HUES64 (cell line): ENCODE measurements at regions not wholly inside any gene's neighbourhood (a gene's known extent, or its start where the extent isn't known, plus 50 kb on each side); places are given as distances from the start of the nearest gene placed in this dataset.

Source experiments
- H3K27ac ChIP-seq: 2 replicates; pipeline ENCODE4 v1.7.0; 2013; ENCODE audit warnings: low read depth, low read length, inconsistent platforms
- H3K27me3 ChIP-seq: 2 replicates; pipeline ENCODE4 v1.6.1; 2013; ENCODE audit warnings: mild to moderate bottlenecking, low read length; ENCODE audit not compliant: insufficient read depth
- H3K36me3 ChIP-seq: 2 replicates; pipeline ENCODE4 v1.6.1; 2013; ENCODE audit warnings: mild to moderate bottlenecking, low read length; ENCODE audit not compliant: insufficient read depth
- H3K4me1 ChIP-seq: 2 replicates; pipeline ENCODE4 v1.6.1; 2013; ENCODE audit warnings: mild to moderate bottlenecking, low read length, moderate library complexity; ENCODE audit not compliant: insufficient read depth
- H3K4me3 ChIP-seq: 2 replicates; pipeline ENCODE4 v1.5.1; 2013; ENCODE audit warnings: mild to moderate bottlenecking, low read length, moderate library complexity
- H3K9ac ChIP-seq: 2 replicates; pipeline ENCODE4 v1.6.1; 2013; ENCODE audit warnings: mild to moderate bottlenecking, low read depth, low read length
- H3K9me3 ChIP-seq: 2 replicates; pipeline ENCODE4 v1.6.1; 2013; ENCODE audit warnings: low read depth, low read length; ENCODE audit not compliant: insufficient read depth
- WGBS: fragments of 150-250, 120-280 bp; methylation state at CpG from one replicate; pipeline ENCODE4 v1.1.7; 2013; ENCODE audit warnings: missing lambda C conversion rate; 5-methylcytosine and 5-hydroxymethylcytosine counted together

DNA sequence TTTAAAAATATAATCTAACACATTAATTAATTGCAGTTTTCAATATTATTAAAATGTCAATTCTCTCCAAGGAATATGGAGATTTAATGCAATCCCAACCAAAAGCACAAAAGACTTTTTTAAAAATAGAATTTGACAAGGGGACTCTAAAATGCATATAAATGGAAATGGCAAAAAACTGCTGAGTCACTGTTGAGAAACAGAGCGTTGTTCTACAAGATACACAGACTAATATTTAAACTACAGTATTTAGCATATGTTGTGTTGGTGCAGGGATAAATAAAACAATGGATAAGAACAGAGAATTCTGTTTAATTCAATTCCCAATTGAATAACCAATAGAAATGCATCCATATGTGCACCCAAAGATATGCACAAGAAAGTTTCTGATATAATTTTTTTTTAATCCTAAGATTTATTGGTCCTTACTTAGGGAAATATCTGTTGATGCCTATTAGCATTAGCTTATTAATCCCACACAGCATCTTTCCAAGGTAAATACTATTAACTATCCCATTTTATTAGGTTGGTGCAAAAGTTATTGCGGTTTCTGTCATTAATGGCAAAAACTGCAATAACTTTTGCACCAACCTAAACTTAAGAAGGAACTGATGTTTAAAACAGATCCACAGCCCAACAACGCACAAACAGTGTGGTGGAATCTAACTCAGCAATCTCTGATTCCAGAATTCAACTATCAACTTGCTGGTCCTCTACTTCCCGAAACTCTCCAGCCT, 86.8 kb upstream of the VEGFC start:
- 92% methylated on average over 4 of the region's 4 CpGs for WGBS
- Histone ChIP-seq H3K27ac (no peak overlapping the region), H3K9ac (no peak overlapping the region), H3K36me3 (no peaks in the 10 kb centered on the region), H3K4me1 (no peaks in the 10 kb centered on the region), H3K4me3 (no peak overlapping the region), H3K9me3 (no peaks in the 10 kb centered on the region), H3K27me3 (no peaks in the 10 kb centered on the region)

DNA sequence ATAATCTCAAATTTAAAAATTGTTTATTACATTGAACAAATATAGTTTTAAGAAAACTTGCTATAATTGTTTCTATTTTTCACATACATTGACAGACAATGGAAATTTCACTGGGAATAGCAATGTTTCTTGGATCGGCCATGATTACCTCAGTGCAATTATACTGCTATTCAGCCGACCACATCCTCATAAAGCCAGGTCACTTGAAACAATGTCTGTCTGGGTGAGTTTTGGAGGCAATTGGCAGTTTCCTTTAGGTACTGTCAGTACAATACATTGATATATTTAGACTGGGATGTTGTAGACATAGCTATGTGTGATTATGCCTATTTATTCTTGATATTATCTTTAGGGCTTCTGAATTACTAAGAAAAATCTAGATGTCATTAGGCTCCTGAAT, 89.5 kb upstream of the VEGFC start:
- 96% methylated on average over 2 of the region's 2 CpGs for WGBS
- Histone ChIP-seq H3K27me3 (no peaks in the 10 kb centered on the region), H3K36me3 (no peaks in the 10 kb centered on the region), H3K4me1 (no peaks in the 10 kb centered on the region), H3K9ac (no peak overlapping the region), H3K27ac (no peak overlapping the region), H3K9me3 (no peaks in the 10 kb centered on the region), H3K4me3 (no peak overlapping the region)

DNA sequence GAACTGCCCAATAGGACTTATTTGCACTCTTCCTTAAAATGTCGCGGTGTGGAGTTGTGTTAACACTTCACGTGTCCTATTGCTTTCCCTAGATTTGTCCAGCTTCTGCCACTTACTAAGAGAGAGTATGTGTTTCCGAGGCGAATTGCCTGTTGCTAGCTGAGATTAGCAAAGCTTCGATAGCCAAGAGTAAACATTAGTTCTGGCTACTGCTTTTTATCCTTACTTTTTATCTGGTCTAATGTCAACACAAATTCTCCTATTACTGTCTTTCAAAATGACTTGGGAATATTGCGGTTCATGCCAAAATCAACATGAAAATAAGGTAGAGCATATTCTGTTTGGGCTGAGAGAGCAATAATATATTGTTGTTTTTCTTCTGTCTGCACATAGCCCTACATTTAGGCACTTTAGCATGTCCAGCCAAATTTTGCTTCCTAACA, 90.4 kb upstream of the VEGFC start:
- Histone ChIP-seq H3K27me3 (no peaks in the 10 kb centered on the region), H3K9ac (no peak overlapping the region), H3K4me1 (no peaks in the 10 kb centered on the region), H3K4me3 (no peak overlapping the region), H3K36me3 (no peaks in the 10 kb centered on the region), H3K9me3 (no peaks in the 10 kb centered on the region), H3K27ac (no peak overlapping the region)
- WGBS: 92% methylated on average over 7 of the region's 7 CpGs

DNA sequence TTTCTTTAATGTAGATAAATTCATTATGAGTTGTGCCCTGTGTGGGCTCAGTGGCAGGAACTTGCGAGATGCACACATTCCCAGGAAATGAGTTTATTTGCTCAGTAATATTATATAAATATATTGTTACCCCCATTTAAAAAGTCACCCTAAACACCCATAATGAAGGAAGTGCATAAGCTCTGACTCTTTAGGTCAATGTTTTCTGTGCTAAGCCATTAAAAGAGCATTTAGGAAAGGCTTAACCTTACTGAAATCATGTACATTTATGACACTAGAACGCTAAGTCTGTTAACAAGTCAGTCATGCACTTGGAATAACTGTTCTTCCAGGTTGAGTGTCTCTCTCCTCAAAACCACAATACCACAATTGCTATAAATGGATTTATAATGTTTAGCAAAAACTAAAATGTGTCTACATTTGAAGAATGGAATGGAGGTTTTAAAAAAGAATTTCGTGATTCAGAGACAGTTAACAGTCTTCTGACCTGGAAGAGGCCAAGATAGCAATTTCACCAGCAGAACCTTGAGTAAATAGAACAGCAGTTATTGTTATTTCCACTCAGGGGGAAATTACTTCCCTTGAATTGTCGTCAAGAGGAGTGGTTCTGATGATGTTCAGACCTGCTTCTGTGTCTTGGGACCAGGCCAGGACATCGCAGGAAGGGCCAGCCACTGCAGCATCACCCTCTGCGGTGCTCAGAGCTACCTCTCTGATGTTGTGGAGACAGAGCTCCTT, 91.1 kb upstream of the VEGFC start:
- no peaks in the 10 kb centered on the region for H3K4me1 ChIP-seq
- no peak overlapping the region for H3K27ac ChIP-seq
- no peak overlapping the region for H3K4me3 ChIP-seq
- no peaks in the 10 kb centered on the region for H3K27me3 ChIP-seq
- 93% methylated on average over 5 of the region's 6 CpGs for WGBS
- no peaks in the 10 kb centered on the region for H3K36me3 ChIP-seq
- no peaks in the 10 kb centered on the region for H3K9me3 ChIP-seq
- no peak overlapping the region for H3K9ac ChIP-seq

DNA sequence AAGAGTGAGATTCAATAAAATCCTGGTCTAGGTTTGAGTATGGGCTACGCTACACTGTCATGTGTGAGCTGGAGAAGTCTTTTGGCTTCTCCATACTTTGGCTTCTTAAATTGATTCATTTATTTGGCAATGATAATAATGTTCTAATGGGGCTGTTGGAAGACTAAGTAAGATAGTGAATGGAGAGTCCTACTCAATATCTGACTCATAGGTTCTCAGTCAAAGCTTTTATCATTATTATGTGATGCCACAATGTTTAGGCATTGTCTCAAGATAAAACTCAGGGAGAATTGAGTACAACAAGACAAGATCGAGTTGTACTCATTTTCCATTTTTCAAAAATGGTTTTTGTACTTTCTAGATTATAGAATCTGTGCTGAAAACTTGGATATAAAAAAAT, 92.5 kb upstream of the VEGFC start:
- Histone ChIP-seq H3K27ac (no peak overlapping the region), H3K36me3 (no peaks in the 10 kb centered on the region)
- WGBS: 95% methylated on average over 1 of the region's 2 CpGs

DNA sequence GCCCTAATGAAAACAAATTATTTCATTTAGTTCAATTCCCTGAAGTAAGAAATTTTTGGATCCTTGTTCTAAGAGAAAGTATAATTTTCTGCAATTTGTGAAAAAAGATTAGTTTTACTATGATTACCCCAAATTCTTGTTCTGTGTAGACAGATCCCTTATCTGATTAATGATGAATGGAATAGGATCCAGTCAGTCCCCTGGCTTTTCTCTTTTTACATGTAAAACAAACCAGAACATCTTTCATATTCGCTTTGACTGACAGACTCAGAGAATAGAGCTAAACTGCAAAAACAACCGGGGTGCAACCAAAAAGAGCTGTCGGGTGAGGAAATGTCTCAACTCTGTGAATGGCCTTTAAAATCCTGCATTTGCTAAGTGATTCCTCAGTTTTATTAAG, 93.4 kb upstream of the VEGFC start:
- Histone ChIP-seq H3K4me3 (no peak overlapping the region), H3K27me3 (no peaks in the 10 kb centered on the region), H3K9ac (no peak overlapping the region), H3K4me1 (no peaks in the 10 kb centered on the region), H3K36me3 (no peaks in the 10 kb centered on the region), H3K27ac (no peak overlapping the region), H3K9me3 (no peaks in the 10 kb centered on the region)
- 90% methylated on average over 3 of the region's 3 CpGs for WGBS

More for the DNA sequence above, 92.5 kb upstream of the VEGFC start:
- no peak overlapping the region for H3K9ac ChIP-seq
- H3K4me3 ChIP-seq: no peak overlapping the region
- H3K9me3 ChIP-seq: no peaks in the 10 kb centered on the region
- no peaks in the 10 kb centered on the region for H3K4me1 ChIP-seq
- H3K27me3 ChIP-seq: no peaks in the 10 kb centered on the region

DNA sequence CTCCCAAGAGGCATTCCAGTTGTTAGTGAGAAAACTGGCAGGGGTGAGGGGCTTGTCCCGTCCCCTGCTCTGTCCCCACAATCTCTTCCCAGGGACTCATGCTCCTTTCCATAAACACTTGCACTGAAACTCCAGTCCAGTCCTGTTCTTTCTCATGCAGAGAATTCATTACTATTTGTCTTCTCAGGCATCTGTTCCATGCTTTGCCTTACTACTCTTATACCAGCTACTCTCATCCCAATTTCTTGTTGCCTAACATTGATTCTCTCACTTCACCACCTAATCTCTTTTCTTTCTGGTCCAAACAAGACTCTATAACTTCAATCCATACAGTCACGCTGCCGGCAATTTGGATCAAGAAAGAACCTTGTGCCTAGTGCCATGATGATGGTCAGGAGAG, 97.1 kb upstream of the VEGFC start:
- Histone ChIP-seq H3K27me3 (no peaks in the 10 kb centered on the region), H3K27ac (no peak overlapping the region), H3K9ac (no peak overlapping the region), H3K9me3 (no peaks in the 10 kb centered on the region), H3K36me3 (no peaks in the 10 kb centered on the region), H3K4me1 (no peaks in the 10 kb centered on the region), H3K4me3 (no peak overlapping the region)
- WGBS: 90% methylated on average over 3 of the region's 3 CpGs

DNA sequence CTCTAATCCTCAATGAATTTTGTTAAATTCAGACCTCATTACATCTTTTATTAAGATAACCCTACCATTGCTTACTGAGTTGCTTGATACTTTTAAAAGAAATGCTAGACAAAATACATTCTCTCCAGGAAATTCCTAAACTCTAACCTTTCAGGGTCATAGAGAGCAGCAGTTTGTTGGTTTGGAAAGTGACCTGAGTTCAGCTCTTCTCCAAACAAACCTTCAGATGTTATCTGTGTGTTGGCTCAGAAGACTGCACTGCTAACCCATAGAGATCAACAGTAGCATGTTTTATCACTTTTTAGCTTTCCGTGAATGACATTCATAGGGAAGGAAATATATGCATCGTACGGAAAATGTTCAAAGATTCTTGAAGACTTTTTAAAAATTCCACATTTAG, 101.8 kb upstream of the VEGFC start:
- no peaks in the 10 kb centered on the region for H3K9me3 ChIP-seq
- H3K9ac ChIP-seq: no peak overlapping the region
- H3K4me1 ChIP-seq: no peaks in the 10 kb centered on the region
- H3K27me3 ChIP-seq: no peaks in the 10 kb centered on the region
- 96% methylated on average over 3 of the region's 3 CpGs for WGBS
- no peaks in the 10 kb centered on the region for H3K36me3 ChIP-seq
- no peak overlapping the region for H3K27ac ChIP-seq
- H3K4me3 ChIP-seq: no peak overlapping the region

DNA sequence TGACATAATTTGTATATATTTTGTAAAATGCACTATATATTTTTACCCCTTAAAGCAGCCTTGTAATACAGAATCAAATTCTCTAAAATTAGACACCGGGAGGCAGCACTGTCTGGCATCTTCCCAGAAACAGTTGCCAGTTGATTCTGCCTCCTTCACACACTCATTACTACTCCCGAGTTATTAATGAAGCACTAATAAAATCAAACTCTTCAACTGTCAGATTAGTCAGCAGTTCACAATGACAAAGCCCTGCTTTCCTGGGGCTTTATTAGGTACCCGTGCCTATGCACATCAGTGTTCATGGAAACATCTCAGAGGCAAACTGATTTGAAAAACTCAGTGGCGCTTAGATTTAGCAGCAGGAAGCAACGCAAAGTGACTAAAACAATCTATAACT, 103.5 kb upstream of the VEGFC start:
- H3K4me1 ChIP-seq: no peaks in the 10 kb centered on the region
- 89% methylated on average over 4 of the region's 5 CpGs for WGBS

DNA sequence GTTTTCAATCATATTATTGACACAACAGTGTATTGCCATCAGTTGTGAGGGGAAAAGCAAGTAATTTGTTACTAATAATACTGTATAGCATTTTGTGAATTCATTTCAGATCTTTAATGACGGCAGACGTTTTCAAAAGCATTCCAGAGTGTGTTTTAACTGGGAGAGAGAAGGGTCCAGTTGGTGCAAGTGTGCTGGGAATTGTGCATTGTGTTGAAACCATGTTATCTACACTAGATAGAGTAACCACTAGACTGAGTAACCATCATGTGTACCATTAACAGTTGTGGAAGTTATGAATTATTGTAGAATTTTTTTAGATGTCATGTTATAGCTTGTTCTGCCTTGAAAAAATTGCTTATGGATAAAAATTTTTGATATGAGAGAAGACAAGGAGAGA, 104.5 kb upstream of the VEGFC start:
- Histone ChIP-seq H3K27me3 (no peaks in the 10 kb centered on the region), H3K36me3 (no peaks in the 10 kb centered on the region), H3K4me3 (no peak overlapping the region), H3K9me3 (no peaks in the 10 kb centered on the region), H3K9ac (no peak overlapping the region), H3K4me1 (no peaks in the 10 kb centered on the region), H3K27ac (no peak overlapping the region)
- 59% methylated on average over 2 of the region's 2 CpGs for WGBS

More for the DNA sequence above, 103.5 kb upstream of the VEGFC start:
- Histone ChIP-seq H3K27ac (no peak overlapping the region), H3K4me3 (no peak overlapping the region), H3K27me3 (no peaks in the 10 kb centered on the region), H3K9ac (no peak overlapping the region), H3K9me3 (no peaks in the 10 kb centered on the region), H3K36me3 (no peaks in the 10 kb centered on the region)

DNA sequence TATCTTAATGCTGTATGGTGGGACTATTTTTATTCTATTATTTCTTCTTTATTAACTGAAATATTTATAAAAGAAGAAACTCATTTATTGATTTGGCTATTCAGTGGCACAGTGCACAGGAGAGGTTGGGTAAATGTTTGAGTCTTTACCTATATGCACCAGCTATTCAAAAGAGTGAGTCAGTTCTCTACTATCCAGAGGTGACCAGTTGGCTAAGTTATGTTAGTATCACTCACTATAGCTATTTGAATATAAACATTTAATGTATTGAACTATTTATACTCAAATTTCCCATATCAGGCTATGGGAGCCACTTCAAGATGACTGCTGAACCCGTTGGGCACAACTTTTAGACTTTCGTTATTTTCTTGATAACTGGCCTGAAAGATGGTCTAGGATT, 106.1 kb upstream of the VEGFC start:
- Histone ChIP-seq H3K9ac (no peak overlapping the region), H3K36me3 (no peaks in the 10 kb centered on the region), H3K27me3 (no peaks in the 10 kb centered on the region), H3K27ac (no peak overlapping the region), H3K4me3 (no peak overlapping the region), H3K9me3 (no peaks in the 10 kb centered on the region), H3K4me1 (no peaks in the 10 kb centered on the region)
- WGBS: 88% methylated on average over 2 of the region's 2 CpGs
